NCI-H128 (cell line): ENCODE measurements at regions not wholly inside any gene's neighbourhood (a gene's known extent, or its start where the extent isn't known, plus 50 kb on each side); places are given as distances from the start of the nearest gene placed in this dataset.
"Not testable (repeated sequence)": the region's sequence is repeated elsewhere in the genome, so short reads cannot be mapped to it uniquely, and the experiment has no call there.

Experiments
- DNase-seq: peaks from one replicate; lab custom pipeline; 2025; ENCODE audit not compliant: unreplicated experiment; lab: John Stamatoyannopoulos, UW

DNA sequence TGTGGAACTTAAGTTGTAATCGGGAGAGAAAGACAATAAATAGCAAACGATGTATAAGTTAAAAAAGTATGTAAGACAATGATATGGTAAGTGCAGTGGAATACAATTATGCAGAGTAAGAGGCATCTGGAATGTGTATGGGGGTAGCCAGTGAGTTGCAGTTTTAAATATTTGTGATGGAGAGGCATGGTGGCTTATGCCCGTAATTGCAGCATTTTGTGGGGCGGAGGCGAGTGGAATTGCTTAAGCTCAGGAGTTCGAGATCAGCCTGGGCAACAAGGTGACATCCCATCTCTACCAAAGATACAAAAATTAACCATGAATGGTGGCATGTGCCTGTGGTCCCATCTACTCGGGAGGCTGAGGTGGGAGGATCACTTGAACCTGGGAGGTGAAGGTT lies 52.5 kb upstream of the WDFY3 start:
- no peak for DNase-seq

DNA sequence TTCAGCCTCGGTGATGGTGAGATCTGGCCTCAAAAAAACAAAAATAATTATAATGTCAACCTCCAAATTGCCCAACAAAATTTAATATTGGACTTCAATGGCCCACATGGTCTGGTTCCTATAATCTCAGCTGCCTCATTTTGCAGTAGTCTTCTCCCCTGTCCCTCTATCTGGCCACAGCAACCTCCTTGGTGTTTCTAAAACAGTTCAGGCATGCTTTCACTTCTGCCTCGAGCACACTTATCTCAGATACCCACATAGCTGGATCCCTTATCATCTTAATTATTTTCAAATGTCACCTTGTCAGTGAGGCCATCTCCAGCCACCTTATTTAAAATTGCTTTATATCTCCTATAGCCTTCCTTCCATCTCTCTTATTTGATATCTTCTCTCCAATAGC lies 52.9 kb upstream of the WDFY3 start:
- DNase-seq = no peak

DNA sequence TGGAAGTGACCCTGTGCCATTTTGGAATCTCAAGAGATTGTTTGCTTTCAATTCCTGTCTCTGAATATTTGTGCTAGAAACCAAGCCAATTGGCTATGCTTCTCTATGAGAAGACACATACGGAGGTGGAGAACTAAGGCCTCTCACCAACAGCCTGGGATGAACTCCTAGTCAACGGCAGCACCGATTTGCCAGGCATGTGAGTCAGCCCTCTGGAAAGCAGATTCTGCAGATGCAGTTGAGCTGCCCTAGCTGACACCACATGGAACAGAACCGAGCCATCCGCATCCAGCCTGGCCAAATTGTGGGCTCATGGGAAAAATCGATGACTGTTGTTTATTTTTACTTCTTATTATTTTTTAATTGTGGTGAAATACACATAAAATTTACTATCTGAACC lies 58.2 kb upstream of the WDFY3 start:
- DNase-seq = no peak

DNA sequence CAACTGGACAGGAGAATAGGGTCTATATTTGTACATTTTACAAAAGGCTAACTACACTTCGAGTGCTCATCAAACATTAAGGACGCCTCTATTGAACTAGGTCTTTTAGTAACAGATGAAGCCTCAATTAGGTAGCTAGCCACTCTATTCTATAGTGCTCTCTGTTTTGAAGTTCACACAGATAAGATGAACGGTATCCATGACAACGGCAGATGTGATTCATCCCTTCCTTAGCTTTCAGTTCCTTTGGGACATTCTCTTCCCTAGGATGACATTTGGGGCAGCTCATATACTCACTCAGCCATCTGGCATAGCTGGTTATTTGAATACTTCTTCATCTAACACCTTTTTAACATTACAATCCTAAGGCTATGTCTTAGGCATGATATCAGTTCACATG lies 62.4 kb upstream of the WDFY3 start:
- no peak for DNase-seq

DNA sequence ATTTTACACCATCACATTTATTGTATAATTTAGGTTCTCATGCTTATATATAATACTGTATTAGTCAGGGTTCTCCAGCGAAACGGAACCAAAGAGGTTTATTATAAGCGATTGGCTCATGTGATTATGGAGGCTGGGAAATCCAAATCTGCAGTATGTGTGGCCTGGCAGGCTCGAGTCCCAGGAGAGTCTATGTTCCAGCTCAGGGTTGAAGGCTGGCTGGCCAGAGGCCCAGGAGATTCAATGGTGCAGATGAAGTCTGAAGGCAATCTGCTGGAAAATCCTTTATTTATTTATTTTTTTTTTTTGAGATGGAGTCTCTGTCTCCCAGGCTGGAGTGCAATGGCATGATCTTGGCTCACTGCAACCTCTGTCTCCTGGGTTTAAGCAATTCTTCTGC lies 63.0 kb upstream of the WDFY3 start:
- no peak for DNase-seq

DNA sequence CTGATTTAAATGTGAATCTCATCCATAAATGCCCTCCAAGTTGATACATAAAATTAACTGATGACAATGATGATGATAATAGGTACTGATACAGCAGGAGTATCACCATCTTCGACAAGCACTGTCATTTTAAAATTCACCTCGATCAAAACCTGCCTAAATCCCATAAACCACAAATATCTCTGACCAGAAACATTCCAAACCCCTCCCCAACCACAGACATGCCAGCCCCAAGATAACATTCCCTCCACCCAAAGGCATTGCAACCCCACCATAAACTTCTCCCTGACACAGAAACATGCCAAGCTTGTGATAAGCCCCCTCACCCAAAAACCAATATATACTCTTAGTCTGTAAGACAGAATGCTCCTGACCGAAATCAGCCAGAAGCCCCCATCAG lies 63.7 kb upstream of the WDFY3 start:
- DNase-seq = no peak

DNA sequence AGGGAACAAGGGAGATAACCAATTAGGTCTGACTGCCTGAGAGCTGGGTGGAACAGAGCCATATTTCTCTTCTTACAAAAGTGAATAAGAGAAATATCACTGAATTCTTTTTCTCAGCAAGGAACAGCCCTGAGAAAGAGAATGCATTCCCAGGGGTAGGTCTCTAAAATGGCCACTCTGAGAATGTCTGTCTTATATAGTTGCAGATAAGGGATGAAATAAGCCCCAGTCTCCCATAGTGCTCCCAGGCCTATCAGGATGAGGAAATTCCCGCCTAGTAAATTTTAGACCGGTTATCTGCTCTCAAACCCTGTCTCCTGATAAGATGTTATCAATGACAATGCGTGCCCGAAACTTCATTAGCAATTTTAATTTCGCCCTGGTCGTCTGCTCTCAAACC lies 67.3 kb upstream of the WDFY3 start:
- DNase-seq = not testable (repeated sequence)

DNA sequence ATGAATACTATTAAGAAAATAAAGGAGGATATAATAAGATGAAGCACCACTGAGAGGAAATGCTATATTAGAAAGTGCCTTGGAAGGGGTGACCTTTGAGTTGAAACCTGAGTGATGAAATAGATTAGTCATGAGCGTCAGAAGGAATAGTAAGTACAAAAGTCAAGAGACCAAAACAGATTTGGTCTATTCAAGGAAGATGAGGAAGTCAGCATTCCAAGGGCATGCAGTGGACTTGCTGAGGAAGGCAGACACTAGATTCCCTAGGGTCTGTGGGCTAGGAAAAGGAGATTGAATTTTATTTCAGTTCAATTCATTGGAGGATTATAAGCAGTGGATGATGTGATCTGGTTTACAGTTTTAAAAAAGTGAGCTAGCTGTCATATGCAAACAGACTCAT lies 73.0 kb upstream of the WDFY3 start:
- DNase-seq = no peak

DNA sequence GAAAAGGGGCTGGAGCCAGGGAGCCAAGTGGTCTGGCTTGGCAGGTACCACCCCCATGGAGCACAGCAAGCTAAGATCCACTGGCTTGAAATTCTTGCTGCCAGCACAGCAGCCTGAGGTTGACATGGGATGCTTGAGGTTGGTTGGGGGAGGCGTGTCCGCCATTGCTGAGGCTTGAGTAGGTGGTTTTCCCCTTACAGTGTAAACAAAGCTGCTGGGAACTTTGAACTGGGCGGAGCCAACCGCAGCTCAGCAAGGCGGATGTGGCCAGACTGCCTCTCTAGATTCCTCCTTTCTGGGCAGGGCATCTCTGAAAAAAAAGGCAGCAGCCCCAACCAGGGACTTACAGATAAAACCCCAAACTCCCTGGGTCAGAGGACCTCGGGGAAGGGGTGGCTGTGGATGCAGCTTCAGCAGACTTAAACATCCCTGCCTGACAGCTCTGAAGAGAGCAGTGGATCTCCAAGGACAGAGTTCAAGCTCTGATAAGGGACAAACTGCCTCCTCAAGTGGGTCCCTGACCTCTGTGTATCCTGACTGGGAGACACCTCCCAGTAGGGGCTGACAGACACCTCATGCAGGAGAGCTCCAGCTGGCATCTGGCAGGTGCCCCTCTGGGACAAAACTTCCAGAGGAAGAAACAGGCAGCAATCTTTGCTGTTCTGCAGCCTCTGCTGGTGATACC lies 77.5 kb upstream of the WDFY3 start:
- DNase-seq = not testable (repeated sequence)

DNA sequence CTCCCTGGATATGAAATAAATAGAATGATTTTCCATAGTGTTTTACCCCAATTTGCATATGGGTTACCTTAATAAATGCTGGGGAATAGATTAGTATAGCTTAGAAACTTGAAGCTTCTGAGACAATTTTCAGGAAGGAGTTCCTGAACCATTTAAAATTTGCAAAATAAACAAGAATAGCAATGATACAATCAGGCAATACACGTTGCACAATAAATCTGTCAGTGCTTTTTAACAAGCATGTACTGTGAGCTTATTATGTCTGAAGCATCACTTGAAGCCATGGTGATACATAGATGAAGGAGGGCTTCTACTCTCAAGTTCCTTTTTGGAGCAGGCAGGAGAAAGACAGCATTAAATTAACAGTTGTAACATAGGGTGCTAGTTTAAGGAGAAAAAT lies 84.2 kb upstream of the WDFY3 start:
- DNase-seq = no peak

DNA sequence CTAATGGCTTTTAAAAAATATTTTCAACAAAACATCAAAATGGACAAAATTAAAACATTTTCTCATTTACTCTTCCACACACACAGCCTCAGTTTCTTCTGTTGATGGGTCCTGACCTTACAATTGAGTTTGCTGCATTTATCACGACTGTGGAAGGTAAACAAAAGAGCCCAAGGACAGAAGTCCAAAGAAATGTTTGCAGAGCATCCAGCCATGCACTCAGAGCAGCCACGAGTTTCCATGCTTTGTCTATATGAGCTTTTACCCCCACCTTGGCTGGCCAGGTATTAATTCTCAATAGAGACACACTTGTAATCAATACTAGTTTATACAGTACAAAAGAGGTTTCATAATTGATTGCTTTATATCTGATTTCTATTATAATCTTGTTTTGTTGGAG lies 85.0 kb upstream of the WDFY3 start:
- no peak for DNase-seq

DNA sequence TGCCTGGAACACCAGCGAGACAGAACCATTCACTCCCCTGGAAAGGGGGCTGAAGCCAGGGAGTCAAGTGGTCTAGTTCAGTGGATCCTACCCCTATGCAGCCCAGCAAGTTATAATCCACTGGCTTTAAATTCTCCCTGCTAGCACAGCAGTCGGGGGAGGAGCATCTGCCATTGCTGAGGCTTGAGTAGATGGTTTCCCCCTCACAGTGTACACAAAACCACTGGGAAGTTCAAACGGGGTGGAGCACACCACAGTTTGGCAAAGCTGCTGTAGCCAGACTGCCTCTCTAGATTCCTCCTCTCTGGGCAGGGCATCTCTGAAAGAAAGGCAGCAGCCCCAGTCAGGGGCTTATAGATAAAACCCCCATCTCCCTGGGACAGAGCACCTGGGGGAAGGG lies 88.4 kb upstream of the WDFY3 start:
- not testable (repeated sequence) for DNase-seq

DNA sequence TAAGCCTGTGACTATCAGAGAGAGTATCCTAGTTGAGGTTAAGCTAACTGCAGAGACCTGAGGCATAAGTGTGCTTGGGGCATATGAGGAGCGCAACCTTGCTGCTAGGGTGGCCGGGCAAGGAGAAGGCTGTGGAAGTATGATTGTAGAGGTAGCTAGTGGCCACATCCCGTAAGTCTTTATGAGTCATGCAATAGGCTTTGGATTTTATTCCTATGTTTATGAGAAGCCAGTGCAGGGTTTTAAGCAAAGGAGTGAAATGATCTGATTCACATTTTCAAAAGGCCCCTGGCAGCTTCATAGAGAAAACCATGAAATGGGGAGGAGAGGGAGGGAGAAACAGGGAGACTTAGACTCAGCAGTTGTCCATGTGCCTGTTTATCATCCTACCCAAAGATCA lies 92.1 kb upstream of the WDFY3 start:
- no peak for DNase-seq

DNA sequence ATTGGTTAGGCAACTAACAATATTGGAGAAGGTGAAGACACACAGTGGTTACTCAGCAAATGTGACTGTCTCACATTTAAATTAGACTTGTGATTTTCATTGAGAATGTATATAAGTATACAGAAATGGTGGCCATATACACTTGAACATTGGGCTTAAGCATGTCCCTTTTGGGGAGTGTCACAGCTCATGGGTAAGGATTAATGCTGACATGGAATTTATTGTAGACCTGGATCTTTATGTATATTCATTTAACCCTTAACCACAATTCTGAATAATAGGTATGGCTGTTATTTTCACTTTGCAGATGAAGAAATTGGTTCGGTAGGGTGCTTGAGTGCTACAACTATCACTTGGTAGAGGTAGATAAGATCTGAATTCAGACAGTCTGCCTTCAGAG lies 95.5 kb upstream of the WDFY3 start:
- no peak for DNase-seq

DNA sequence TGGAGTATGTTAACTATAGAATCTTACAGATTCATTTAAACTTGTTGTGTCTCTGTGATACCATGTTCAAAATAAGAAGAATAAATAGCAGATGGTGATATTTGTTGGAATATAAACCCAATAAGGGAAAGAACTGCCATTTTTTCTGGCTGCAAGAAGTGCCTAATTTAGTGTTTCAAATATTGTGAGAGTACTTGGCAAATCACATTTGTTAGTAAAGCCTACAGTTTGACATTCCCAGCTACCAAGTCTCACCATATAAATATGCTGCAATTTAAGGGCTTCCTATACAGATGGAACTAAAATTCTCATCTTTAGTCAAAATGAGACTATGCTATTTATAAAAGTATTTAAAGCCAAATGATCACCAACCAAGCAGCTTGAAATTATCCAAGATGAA lies 96.0 kb upstream of the WDFY3 start:
- no peak for DNase-seq

DNA sequence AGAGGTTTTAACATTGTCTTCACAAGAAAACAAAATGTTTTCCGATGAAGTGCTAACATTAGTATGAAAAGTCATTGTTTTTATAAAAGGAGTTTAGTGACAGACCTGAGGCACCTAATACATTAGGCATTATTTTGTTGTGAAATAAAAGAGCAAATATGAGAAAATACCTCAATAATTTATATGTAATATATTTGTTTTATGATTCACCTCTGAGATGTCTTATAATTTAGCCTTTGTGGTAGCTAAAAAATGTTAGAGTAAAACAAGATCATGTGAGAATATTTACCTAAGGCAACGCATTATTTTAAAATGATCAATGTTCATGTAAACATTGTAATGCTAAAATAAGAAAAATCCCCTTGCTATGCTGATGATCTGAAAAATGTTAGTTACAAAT lies 100.9 kb upstream of the WDFY3 start:
- no peak for DNase-seq

DNA sequence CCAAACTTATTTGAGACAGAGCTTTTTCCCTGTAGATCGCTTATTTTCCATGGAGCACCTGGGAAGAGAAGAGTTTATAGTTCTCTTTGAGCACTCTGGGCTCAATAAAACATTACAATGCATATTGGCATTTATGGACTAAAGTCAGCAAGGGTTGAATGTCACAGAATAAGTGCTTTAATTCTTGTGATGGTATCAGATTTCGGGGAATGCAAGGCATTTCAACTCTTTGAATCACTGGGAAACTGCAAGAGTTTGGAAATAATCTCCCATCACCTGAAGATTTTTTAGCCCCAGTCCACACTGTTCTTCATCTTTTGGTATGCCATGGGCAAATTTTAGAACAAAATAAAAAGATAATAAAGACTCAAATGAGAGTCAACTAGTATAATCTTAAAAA lies 111.5 kb upstream of the WDFY3 start:
- no peak for DNase-seq

DNA sequence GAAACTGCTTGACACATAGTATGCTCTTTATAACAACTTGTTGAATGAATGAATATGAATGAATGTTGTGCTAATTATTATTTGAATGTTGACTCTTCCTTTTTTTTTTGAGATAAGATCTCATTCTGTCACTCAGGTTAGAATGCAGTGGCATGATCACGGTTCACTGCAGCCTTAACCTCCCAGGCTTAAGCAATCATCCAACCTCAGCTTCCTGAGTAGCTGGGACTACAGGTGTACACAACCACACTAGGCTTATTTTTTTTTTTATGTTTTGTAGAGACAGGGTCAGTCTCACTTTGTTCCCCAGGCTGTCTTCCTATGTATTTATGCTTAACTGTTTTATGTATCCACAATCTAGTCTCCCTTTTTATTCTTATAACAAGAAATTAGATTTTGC lies 114.7 kb upstream of the WDFY3 start:
- no peak for DNase-seq

DNA sequence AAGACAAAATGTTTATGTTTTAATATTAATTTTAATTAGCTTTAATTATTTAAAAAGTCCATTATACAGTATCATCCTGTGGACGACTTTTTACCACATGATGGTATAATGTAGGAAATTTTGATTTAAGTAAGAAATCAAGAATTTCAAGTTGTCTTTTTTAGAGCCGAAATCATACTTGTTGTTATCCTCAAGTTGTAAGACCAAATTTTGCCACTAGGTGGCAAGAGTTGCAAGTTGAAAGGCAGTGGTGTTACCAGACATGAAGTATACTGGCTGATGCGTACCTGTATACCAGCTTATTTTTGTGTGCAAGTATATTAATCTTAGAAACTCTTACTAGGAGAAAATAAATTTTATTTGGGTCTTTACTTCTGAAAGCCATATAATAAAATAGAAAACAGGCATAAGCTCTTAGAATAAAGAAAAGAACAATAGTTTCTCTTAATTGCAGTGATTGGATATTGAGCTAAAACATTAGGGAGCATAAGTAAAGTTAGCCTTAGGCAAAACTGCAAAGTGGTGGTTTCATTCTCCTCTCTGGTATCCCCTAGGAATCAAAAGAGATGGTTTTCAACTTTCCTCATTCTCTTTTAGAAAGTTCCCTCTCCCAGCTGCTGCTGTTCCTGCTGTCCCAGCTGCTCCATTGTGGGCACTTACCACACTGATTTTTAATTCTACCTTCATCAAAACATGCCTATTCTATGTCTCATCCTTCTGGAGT lies 118.0 kb upstream of the WDFY3 start:
- peak; percentile 29 for DNase-seq

DNA sequence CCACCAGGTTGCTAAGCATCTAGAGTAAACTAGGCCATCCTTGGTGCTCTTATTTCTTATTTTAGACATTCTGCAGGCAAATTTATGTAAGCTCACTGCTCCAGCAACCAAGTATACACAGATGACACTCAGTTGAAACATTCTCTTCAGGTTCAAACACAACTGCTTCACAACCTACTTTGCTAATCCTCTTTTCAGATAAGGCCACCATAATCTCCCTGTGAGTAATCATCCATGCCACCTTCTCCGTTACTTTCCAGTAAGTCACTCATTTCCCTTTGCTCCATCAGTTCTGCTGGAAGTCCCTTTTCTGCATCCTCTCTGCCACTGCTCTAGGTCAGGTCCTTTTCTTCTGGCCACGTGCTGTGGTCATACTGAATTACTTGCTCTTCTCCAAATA lies 120.2 kb upstream of the WDFY3 start:
- no peak for DNase-seq

DNA sequence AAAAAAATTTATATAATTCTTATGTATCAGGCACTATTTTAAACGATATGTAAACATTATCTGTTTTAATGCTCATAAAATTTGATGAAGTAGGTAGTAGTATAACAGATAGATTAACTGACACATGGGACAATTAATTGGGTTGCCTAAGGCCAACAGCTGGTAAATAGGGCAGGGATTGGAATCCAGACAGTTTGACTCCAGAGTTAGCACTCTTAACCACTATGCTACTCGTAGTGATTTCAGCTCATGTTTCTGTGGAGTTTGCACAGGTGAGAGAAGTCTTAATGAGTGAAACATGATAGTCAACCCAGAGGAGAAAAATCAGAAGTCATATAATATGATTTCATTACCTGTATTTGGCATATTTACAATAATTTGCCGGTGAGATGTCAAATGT lies 126.0 kb upstream of the WDFY3 start:
- peak; percentile 4 for DNase-seq

DNA sequence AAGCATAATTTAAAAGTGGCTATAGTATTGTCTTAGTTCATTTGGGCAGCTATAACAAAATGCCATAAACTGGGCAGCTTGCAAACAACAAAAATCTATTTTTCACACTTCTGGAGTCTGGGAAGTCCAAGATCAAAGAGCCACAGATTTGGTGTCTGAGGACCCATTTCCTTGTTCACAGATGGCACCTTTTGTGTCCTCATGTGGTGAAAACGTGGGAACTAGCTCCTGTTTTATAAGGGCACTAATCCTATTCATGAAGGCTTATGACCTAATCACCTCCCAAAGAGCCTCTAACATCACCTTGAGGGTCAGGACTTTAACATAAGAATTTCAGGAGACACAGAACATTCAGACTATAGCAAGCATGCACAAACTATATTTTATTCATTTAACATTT lies 126.5 kb upstream of the WDFY3 start:
- DNase-seq = peak; percentile 3

DNA sequence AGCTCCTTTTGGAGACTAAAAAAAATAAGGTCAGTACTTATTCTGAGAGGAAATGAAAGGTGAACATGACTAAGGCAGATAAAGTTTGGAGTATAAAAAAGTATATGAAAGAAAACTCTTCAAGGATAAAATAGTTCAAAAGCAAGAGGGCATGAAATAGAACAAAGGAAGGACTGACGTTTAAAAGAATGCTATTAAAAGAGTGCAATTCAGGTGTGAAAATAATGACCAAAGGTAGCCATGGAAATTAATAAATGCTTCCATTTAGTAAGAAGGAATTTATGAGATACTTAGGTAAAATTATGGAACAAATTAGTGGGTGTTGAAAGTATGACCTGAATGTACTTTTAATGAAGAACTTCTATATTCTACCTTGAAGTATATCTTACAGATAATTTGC lies 128.2 kb upstream of the WDFY3 start:
- no peak for DNase-seq
